K562 (cell line): ENCODE measurements at regions not wholly inside any gene's neighbourhood (a gene's known extent, or its start where the extent isn't known, plus 50 kb on each side); places are given as distances from the start of the nearest gene placed in this dataset.

ENCODE experiments used
- ATAC-seq: fragments of 200-7000 bp; cut with Tn5 transposase; 3 replicates; pipeline ENCODE4 v1.9.1; 2020; ENCODE audit warnings: moderate library complexity
- BruUV-seq: library from RNA; stranded (reverse); fragments of 400-500 nt; replicated peaks from 2 replicates; lab custom pipeline; 2021; lab: Mats Ljungman, UMichigan
- CTCF ChIA-PET: fragments of 300-600 bp; formaldehyde crosslinking; extraction: SDS; loops from one replicate; lab custom pipeline; 2021; ENCODE audit warnings: low intra/inter-chr PET ratio; lab: Yijun Ruan, JAX
- POLR2A ChIA-PET: fragments of 300-600, 350-650 bp; sonication (Branson Sonifier 250); formaldehyde crosslinking; extraction: SDS; loops from one replicate; lab custom pipeline; 2021; ENCODE audit warnings: antibody characterized with exemption, inconsistent platforms; lab: Yijun Ruan, JAX
- DNase-seq, 4 experiments: peaks; one replicate each; pipeline versions ENCODE4 v3.0.0 to v3.0.0-alpha.2; 2011 to 2018; ENCODE audit warnings: low spot score in 3 of 4, mixed read lengths in 3 of 4; ENCODE audit errors: extremely low read depth in 1 of 4
- FAIRE-seq: peaks from 2 replicates; lab custom pipeline; 2011; peaks lifted over from hg19 to GRCh38; lab: Jason Lieb, UNC
- H2AFZ ChIP-seq: 2 replicates; pipeline ENCODE4 v1.6.0; 2011; ENCODE audit warnings: low read depth, low read length, control low read depth, inconsistent platforms
- H3K27ac ChIP-seq: fragments of 200-600 bp; 3 replicates; pipeline ENCODE4 v1.8.0; 2011; ENCODE audit warnings: low read depth, mild to moderate bottlenecking, control low read depth, inconsistent platforms, low read length, moderate library complexity, mixed read lengths; ENCODE audit errors: extremely low read depth
- H3K27me3 ChIP-seq, 2 experiments: fragments of 300-600 bp in 1 of 2; 2 replicates in 1 of 2; 3 replicates in 1 of 2; pipeline versions ENCODE4 v1.6.0 to v1.8.0; 2011; ENCODE audit warnings: inconsistent platforms in 2 of 2, low read length in 2 of 2, mild to moderate bottlenecking in 1 of 2, mixed read lengths in 1 of 2, moderate library complexity in 1 of 2; ENCODE audit not compliant: control insufficient read depth in 2 of 2, insufficient read depth in 2 of 2
- H3K36me3 ChIP-seq: fragments of 300-600 bp; 3 replicates; pipeline ENCODE4 v1.8.0; 2011; ENCODE audit warnings: mild to moderate bottlenecking, low read length, inconsistent platforms; ENCODE audit not compliant: control insufficient read depth, insufficient read depth
- H3K4me1 ChIP-seq, 2 experiments: fragments of 200-600 bp in 1 of 2; replicated peaks in 1 of 2; 2 replicates in 1 of 2; 3 replicates in 1 of 2; pipeline versions ENCODE4 v1.5.1 to v1.8.0; 2011; ENCODE audit warnings: inconsistent platforms in 2 of 2, low read length in 2 of 2, mild to moderate bottlenecking in 1 of 2, mixed read lengths in 1 of 2, moderate library complexity in 1 of 2; ENCODE audit not compliant: control insufficient read depth in 2 of 2, insufficient read depth in 2 of 2
- H3K4me2 ChIP-seq: 2 replicates; pipeline ENCODE4 v1.6.1; 2011; ENCODE audit warnings: low read length, control low read depth, inconsistent platforms, mixed read lengths; ENCODE audit not compliant: insufficient read depth
- H3K4me3 ChIP-seq: fragments of 200-600 bp; sonication (generic), shearing (Covaris generic); 2 replicates; pipeline ENCODE4 v1.5.1; 2016; ENCODE audit warnings: control low read depth, inconsistent platforms
- H3K79me2 ChIP-seq: fragments of 200-600 bp; 3 replicates; pipeline ENCODE4 v1.8.0; 2011; ENCODE audit warnings: low read length, inconsistent platforms; ENCODE audit not compliant: control insufficient read depth, insufficient read depth
- H3K9ac ChIP-seq, 2 experiments: 2 replicates each; pipeline versions ENCODE4 v1.6.0 to v1.6.1; 2011; ENCODE audit warnings: low read depth in 2 of 2, low read length in 2 of 2, control low read depth in 1 of 2, inconsistent platforms in 1 of 2, mild to moderate bottlenecking in 1 of 2, mixed read lengths in 1 of 2; ENCODE audit not compliant: insufficient read depth in 1 of 2
- H3K9me1 ChIP-seq: one replicate; pipeline ENCODE4 v1.6.0; 2011; ENCODE audit warnings: inconsistent platforms, mild to moderate bottlenecking, low read length, moderate library complexity; ENCODE audit not compliant: control insufficient read depth, insufficient read depth
- H3K9me3 ChIP-seq: replicated peaks from 2 replicates; pipeline ENCODE4 v1.5.1; 2011; ENCODE audit warnings: low read depth, low read length, inconsistent platforms; ENCODE audit not compliant: control insufficient read depth, insufficient read depth
- H4K20me1 ChIP-seq: replicated peaks from 2 replicates; pipeline ENCODE4 v1.6.1; 2011; ENCODE audit warnings: low read length, inconsistent platforms, mixed read lengths; ENCODE audit not compliant: control insufficient read depth, insufficient read depth
- HCFC1 ChIP-seq: IDR thresholded peaks from 2 replicates; pipeline ENCODE4 v1.6.1; 2012; ENCODE audit warnings: low read depth, low read length, improper control_type of control experiment
- LARP7 ChIP-seq: fragments of 450-650 bp; IDR thresholded peaks from 2 replicates; pipeline ENCODE4 v1.6.1; 2016
- MXI1 ChIP-seq: IDR thresholded peaks from 2 replicates; pipeline ENCODE4 v1.6.1; 2011; ENCODE audit warnings: low read depth, mild to moderate bottlenecking, improper control_type of control experiment, low read length
- MYBL2 ChIP-seq, 2 experiments: fragments of 450-650 bp in 1 of 2; sonication (generic) in 1 of 2; formaldehyde crosslinking in 1 of 2; IDR thresholded peaks; 2 replicates each; pipeline versions ENCODE4 v1.6.1 to v1.8.1; 2017 to 2022; ENCODE audit warnings: borderline replicate concordance in 1 of 2, inconsistent platforms in 1 of 2, low read depth in 1 of 2, mild to moderate bottlenecking in 1 of 2, missing genetic modification reagents in 1 of 2, moderate library complexity in 1 of 2
- ZNF212 ChIP-seq: fragments of 450-650 bp; formaldehyde crosslinking; IDR thresholded peaks from 2 replicates; pipeline ENCODE4 v1.4.0; 2020; ENCODE audit warnings: mild to moderate bottlenecking
- ZNF253 ChIP-seq: fragments of 250-450 bp; sonication (Bioruptor Pico); conservative IDR thresholded peaks from 2 replicates; pipeline ENCODE4 v1.6.1; 2021; ENCODE audit warnings: mild to moderate bottlenecking
- WGBS: fragments of 100-300 bp; shearing (Covaris generic); methylation state at CpG from one replicate; pipeline ENCODE4 v1.1.6; 2016; ENCODE audit warnings: low coverage, mixed read lengths; ENCODE audit not compliant: insufficient coverage; ENCODE audit errors: missing lambda C conversion rate; 5-methylcytosine and 5-hydroxymethylcytosine counted together
- in situ Hi-C: fragments of 300-500 bp; cut with MboI; formaldehyde crosslinking; loops from 4 replicates; pipeline ENCODE4 v1.15.0; 2018; ENCODE audit warnings: inconsistent platforms, mixed read lengths
- intact Hi-C: fragments of 100-400 bp; cut with micrococcal nuclease; formaldehyde crosslinking; loops from 2 replicates; pipeline ENCODE4 v1.14.2; 2022

- TF ChIP-seq MXI1 = no peak
- no peak for TF ChIP-seq ZNF253 (CRISPR knock-in tag)
- TF ChIP-seq HCFC1 = no peak
- no peak for TF ChIP-seq ZNF212
- TF ChIP-seq LARP7 = no peak
- TF ChIP-seq, all 486 proteins: peak for 28
Observed at GRCh38 chr5:78699552-78700153, 51.1 kb upstream of the LHFPL2 start (continued).

- no peak for DNase-seq
- Histone ChIP-seq H3K4me2 (no peak overlapping the region), H2AFZ (0 out of 2 replicates have a peak overlapping the region, but pooled peaks have one; percentile 32), H3K36me3 (no peaks in the 10 kb centered on the region), H3K9ac (no peak overlapping the region), H3K4me1 (peaks cover 0 to 12% of the 10 kb centered on the region in 2 experiments; a peak in 3 of 5 replicates), H3K4me3 (no peak overlapping the region), H3K9me1 (no peaks in the 10 kb centered on the region), H3K27ac (no peak overlapping the region)
- BruUV-seq = no TSS peak
- ChIA-PET CTCF (no interaction called here), POLR2A (no interaction called here)
- no peak for ATAC-seq
- intact Hi-C loops = no loop called here
- in situ Hi-C loops = no loop called here
- TF ChIP-seq MYBL2 (IDR thresholded peaks at IDR 0.05; ENCODE audit: low read depth) (no peak), MYBL2 (CRISPR knock-in tag; IDR thresholded peaks at IDR 0.05; ENCODE audit: borderline replicate concordance) (no peak)
- TF ChIP-seq, all 486 proteins: peak for 0
- WGBS = 67% methylated on average over 4 of the region's 4 CpGs
- Histone ChIP-seq H3K79me2 (no peaks in the 10 kb centered on the region), H3K27me3 (no peaks in the 10 kb centered on the region), H4K20me1 (no peaks in the 10 kb centered on the region), H3K9me3 (no peaks in the 10 kb centered on the region)
- FAIRE-seq = no peak
Observed at GRCh38 chr5:78698191-78698791, 49.7 kb upstream of the LHFPL2 start.
